HepG2 (cell line): ENCODE measurements at regions not wholly inside any gene's neighbourhood (a gene's known extent, or its start where the extent isn't known, plus 50 kb on each side); places are given as distances from the start of the nearest gene placed in this dataset.

ENCODE experiments used
- EHMT2 ChIP-seq: fragments of 200-600 bp; sonication (generic); IDR thresholded peaks from 2 replicates; pipeline ENCODE4 v1.7.0; 2017; ENCODE audit warnings: antibody characterized with exemption, low read depth, low read length, borderline replicate concordance
- GATAD2A ChIP-seq: IDR thresholded peaks from 2 replicates; pipeline ENCODE4 v1.6.1; 2016
- HMG20B ChIP-seq: conservative IDR thresholded peaks from 2 replicates; pipeline ENCODE4 v1.6.1; 2016; ENCODE audit warnings: missing genetic modification reagents, missing compliant biosample characterization
- HOXA7 ChIP-seq: sonication (generic); formaldehyde crosslinking; IDR thresholded peaks from 2 replicates; pipeline ENCODE4 v1.8.1; 2022; ENCODE audit warnings: mild to moderate bottlenecking, missing genetic modification reagents, moderate library complexity
- IKZF4 ChIP-seq: sonication (generic); formaldehyde crosslinking; IDR thresholded peaks from 2 replicates; pipeline ENCODE4 v1.5.1; 2020; ENCODE audit warnings: borderline replicate concordance, mild to moderate bottlenecking, low read depth, missing genetic modification reagents; ENCODE audit errors: not compliant biosample characterization
- PRPF4 ChIP-seq: fragments of 200-400 bp; formaldehyde crosslinking; IDR thresholded peaks from 2 replicates; pipeline ENCODE4 v1.6.1; 2016; ENCODE audit warnings: low read length, low read depth; ENCODE audit not compliant: poor library complexity, severe bottlenecking
- RFXANK ChIP-seq: IDR thresholded peaks from 2 replicates; pipeline ENCODE4 v1.6.1; 2016
- TARDBP ChIP-seq: sonication (generic); formaldehyde crosslinking; IDR thresholded peaks from 2 replicates; pipeline ENCODE4 v1.8.0; 2022; ENCODE audit warnings: mild to moderate bottlenecking, missing genetic modification reagents
- U2AF1 ChIP-seq: fragments of 200-400 bp; formaldehyde crosslinking; optimal IDR thresholded peaks from 2 replicates; pipeline ENCODE3; 2017; ENCODE audit warnings: mild to moderate bottlenecking, low read depth, low read length
- ZNF343 ChIP-seq: sonication (generic); formaldehyde crosslinking; IDR thresholded peaks from 2 replicates; pipeline ENCODE4 v1.4.0; 2020; ENCODE audit warnings: mild to moderate bottlenecking, missing genetic modification reagents
- ZNF382 ChIP-seq: sonication (generic); formaldehyde crosslinking; IDR thresholded peaks from 2 replicates; pipeline ENCODE4 v1.5.0; 2020; ENCODE audit warnings: missing genetic modification reagents, mild to moderate bottlenecking, borderline replicate concordance
- ZNF460 ChIP-seq: sonication (generic); formaldehyde crosslinking; IDR thresholded peaks from 2 replicates; pipeline ENCODE4 v1.5.1; 2020; ENCODE audit warnings: missing genetic modification reagents, mild to moderate bottlenecking, borderline replicate concordance
- ZNF558 ChIP-seq: sonication (generic); formaldehyde crosslinking; IDR thresholded peaks from 2 replicates; pipeline ENCODE4 v1.9.0; 2022; ENCODE audit warnings: mild to moderate bottlenecking, missing genetic modification reagents, borderline replicate concordance
- ZNF563 ChIP-seq: sonication (generic); formaldehyde crosslinking; IDR thresholded peaks from 2 replicates; pipeline ENCODE4 v1.8.0; 2022; ENCODE audit warnings: mild to moderate bottlenecking, moderate library complexity, missing genetic modification reagents
- ZNF564 ChIP-seq: sonication (generic); formaldehyde crosslinking; IDR thresholded peaks from 2 replicates; pipeline ENCODE4 v1.8.1; 2023; ENCODE audit warnings: mild to moderate bottlenecking, missing genetic modification reagents
- ZNF709 ChIP-seq: sonication (generic); formaldehyde crosslinking; IDR thresholded peaks from 2 replicates; pipeline ENCODE4 v1.5.0; 2020; ENCODE audit warnings: mild to moderate bottlenecking, missing genetic modification reagents
- ZNF782 ChIP-seq: sonication (generic); formaldehyde crosslinking; IDR thresholded peaks from 2 replicates; pipeline ENCODE4 v1.4.0; 2020; ENCODE audit warnings: missing genetic modification reagents, mild to moderate bottlenecking, borderline replicate concordance
- ZSCAN12 ChIP-seq: sonication (generic); formaldehyde crosslinking; IDR thresholded peaks from 2 replicates; pipeline ENCODE4 v1.9.0; 2021; ENCODE audit warnings: mild to moderate bottlenecking, missing genetic modification reagents
- TF ChIP-seq, protein P1 (sequence below): sonication (generic); formaldehyde crosslinking; IDR thresholded peaks from 2 replicates; pipeline ENCODE4 v1.5.0; 2020; ENCODE audit warnings: missing genetic modification reagents
- TF ChIP-seq, protein P2 (sequence below): IDR thresholded peaks from 2 replicates; pipeline ENCODE4 v1.6.1; 2016; ENCODE audit warnings: missing compliant biosample characterization, missing genetic modification reagents, borderline replicate concordance
- TF ChIP-seq, protein P3 (sequence below): sonication (generic); formaldehyde crosslinking; IDR thresholded peaks from 2 replicates; pipeline ENCODE4 v1.8.0; 2022; ENCODE audit warnings: mild to moderate bottlenecking, missing genetic modification reagents; ENCODE audit not compliant: insufficient replicate concordance
- TF ChIP-seq, protein P4 (sequence below): sonication (generic); formaldehyde crosslinking; IDR thresholded peaks from 2 replicates; pipeline ENCODE4 v1.5.0; 2020; ENCODE audit warnings: mild to moderate bottlenecking, missing genetic modification reagents
- TF ChIP-seq, protein P5 (sequence below): sonication (generic); IDR thresholded peaks from 2 replicates; pipeline ENCODE4 v1.6.1; 2016; ENCODE audit warnings: low read depth, borderline replicate concordance

DNA sequence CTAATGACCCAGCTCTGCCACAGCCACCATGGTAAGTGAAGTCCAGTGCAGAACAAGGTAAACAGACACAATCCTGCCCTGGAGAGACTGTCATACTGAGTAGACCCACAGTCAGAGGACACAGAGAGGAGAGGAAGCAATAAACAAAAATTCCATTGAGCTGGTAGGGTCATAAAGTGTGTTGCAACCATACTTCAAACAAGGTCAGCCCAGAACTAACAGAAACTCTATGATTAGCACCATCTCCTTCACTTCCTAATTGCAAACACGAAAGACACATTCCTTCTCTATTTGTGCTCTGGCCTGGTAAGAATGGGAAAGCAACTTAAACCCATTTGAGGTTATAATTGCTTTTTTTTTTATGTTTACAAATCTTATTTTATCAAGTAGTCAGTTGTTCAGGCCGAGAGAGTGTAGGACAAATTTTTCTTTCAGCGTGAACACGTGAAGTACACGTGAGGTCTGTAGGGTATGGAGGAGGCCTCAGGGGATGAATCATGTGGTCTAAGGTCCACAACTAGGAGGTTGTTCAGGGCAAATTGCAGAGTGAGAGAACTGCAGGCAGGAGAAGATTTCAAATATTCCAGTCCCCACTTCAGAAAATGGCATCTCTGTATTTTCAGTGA is 71.4 kb upstream of the GLS start (continued):
- 0 out of 2 replicates have a peak, but pooled peaks have one; percentile 3 for TF ChIP-seq ZNF382
- TF ChIP-seq, protein P1, sequence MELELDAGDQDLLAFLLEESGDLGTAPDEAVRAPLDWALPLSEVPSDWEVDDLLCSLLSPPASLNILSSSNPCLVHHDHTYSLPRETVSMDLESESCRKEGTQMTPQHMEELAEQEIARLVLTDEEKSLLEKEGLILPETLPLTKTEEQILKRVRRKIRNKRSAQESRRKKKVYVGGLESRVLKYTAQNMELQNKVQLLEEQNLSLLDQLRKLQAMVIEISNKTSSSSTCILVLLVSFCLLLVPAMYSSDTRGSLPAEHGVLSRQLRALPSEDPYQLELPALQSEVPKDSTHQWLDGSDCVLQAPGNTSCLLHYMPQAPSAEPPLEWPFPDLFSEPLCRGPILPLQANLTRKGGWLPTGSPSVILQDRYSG (CRISPR knock-in tag): peak; percentile 80; the same call in 1 of the 2 replicates
- TF ChIP-seq GATAD2A (CRISPR knock-in tag): peak; percentile 96
- TF ChIP-seq PRPF4: no peak
- no peak for TF ChIP-seq ZSCAN12 (CRISPR knock-in tag)
- TF ChIP-seq ZNF563 (CRISPR knock-in tag): peak; percentile 44; the same call in 1 of the 2 replicates
- peak; percentile 95 for TF ChIP-seq TARDBP (CRISPR knock-in tag)
- TF ChIP-seq, protein P2, sequence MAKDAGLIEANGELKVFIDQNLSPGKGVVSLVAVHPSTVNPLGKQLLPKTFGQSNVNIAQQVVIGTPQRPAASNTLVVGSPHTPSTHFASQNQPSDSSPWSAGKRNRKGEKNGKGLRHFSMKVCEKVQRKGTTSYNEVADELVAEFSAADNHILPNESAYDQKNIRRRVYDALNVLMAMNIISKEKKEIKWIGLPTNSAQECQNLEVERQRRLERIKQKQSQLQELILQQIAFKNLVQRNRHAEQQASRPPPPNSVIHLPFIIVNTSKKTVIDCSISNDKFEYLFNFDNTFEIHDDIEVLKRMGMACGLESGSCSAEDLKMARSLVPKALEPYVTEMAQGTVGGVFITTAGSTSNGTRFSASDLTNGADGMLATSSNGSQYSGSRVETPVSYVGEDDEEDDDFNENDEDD: peak; percentile 92
- no peak for TF ChIP-seq U2AF1
- TF ChIP-seq, protein P3, sequence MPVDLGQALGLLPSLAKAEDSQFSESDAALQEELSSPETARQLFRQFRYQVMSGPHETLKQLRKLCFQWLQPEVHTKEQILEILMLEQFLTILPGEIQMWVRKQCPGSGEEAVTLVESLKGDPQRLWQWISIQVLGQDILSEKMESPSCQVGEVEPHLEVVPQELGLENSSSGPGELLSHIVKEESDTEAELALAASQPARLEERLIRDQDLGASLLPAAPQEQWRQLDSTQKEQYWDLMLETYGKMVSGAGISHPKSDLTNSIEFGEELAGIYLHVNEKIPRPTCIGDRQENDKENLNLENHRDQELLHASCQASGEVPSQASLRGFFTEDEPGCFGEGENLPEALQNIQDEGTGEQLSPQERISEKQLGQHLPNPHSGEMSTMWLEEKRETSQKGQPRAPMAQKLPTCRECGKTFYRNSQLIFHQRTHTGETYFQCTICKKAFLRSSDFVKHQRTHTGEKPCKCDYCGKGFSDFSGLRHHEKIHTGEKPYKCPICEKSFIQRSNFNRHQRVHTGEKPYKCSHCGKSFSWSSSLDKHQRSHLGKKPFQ: peak; percentile 44
- TF ChIP-seq, protein P4, sequence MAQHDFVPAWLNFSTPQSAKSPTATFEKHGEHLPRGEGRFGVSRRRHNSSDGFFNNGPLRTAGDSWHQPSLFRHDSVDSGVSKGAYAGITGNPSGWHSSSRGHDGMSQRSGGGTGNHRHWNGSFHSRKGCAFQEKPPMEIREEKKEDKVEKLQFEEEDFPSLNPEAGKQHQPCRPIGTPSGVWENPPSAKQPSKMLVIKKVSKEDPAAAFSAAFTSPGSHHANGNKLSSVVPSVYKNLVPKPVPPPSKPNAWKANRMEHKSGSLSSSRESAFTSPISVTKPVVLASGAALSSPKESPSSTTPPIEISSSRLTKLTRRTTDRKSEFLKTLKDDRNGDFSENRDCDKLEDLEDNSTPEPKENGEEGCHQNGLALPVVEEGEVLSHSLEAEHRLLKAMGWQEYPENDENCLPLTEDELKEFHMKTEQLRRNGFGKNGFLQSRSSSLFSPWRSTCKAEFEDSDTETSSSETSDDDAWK (CRISPR knock-in tag): no peak
- TF ChIP-seq, protein P5, sequence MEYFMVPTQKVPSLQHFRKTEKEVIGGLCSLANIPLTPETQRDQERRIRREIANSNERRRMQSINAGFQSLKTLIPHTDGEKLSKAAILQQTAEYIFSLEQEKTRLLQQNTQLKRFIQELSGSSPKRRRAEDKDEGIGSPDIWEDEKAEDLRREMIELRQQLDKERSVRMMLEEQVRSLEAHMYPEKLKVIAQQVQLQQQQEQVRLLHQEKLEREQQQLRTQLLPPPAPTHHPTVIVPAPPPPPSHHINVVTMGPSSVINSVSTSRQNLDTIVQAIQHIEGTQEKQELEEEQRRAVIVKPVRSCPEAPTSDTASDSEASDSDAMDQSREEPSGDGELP: peak; percentile 71; the same call in 1 of the 2 replicates
- peak; percentile 78; the same call in 1 of the 2 replicates for TF ChIP-seq ZNF564
- TF ChIP-seq IKZF4: no peak
- TF ChIP-seq HMG20B (CRISPR knock-in tag): peak; percentile 90
- peak; percentile 37; the same call in 1 of the 2 replicates for TF ChIP-seq ZNF460
- TF ChIP-seq ZNF782 (CRISPR knock-in tag): peak; percentile 42; the same call in 1 of the 2 replicates
- peak; percentile 94 for TF ChIP-seq RFXANK (CRISPR knock-in tag)
- peak; percentile 67; the same call in 1 of the 2 replicates for TF ChIP-seq ZNF343 (CRISPR knock-in tag)
- peak; percentile 96 for TF ChIP-seq ZNF709
- TF ChIP-seq ZNF558 (CRISPR knock-in tag): peak; percentile 78; the same call in 1 of the 2 replicates
- peak; percentile 85; the same call in 1 of the 2 replicates for TF ChIP-seq EHMT2
- 0 out of 2 replicates have a peak, but pooled peaks have one; percentile 54 for TF ChIP-seq HOXA7 (CRISPR knock-in tag)
